D721Med (cell line): ENCODE measurements at regions not wholly inside any gene's neighbourhood (a gene's known extent, or its start where the extent isn't known, plus 50 kb on each side); places are given as distances from the start of the nearest gene placed in this dataset.

Source experiments
- DNase-seq: peaks from one replicate; pipeline ENCODE4 v3.0.0; 2011; ENCODE audit warnings: low spot score; ENCODE audit not compliant: insufficient read length
- FAIRE-seq: peaks from 2 replicates; lab custom pipeline; 2011; peaks lifted over from hg19 to GRCh38; lab: Jason Lieb, UNC
- TF ChIP-seq, protein P1 (sequence below): IDR thresholded peaks from 2 replicates; pipeline ENCODE4 v1.5.1; 2012; ENCODE audit warnings: mild to moderate bottlenecking, control low read depth; ENCODE audit not compliant: insufficient read depth; ENCODE audit errors: missing control alignments

DNA sequence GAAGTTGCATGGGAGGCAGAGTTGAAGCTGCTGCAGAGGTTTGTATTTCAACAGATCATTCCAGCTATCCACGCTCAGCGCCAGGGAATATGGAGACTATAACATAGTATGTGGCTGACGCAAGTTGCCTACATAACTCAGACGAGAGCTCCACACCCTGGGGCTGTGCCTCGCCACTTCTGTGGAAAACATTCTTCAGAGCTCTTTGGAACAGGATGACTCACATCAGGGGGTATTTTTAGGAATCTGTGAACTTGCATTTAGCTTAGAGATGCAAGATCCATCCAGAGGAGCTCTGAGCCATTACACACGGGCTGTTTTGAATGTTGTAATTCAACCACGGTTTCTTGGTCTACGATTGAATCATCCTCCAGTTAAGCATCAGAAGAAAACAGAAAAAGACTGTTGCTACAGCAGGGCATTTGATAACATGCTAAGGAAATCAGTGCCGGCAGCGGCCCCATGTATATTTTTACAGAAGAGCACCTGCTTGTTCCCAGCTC lies 481.5 kb upstream of the AKR1E2 start:
- TF ChIP-seq, protein P1, sequence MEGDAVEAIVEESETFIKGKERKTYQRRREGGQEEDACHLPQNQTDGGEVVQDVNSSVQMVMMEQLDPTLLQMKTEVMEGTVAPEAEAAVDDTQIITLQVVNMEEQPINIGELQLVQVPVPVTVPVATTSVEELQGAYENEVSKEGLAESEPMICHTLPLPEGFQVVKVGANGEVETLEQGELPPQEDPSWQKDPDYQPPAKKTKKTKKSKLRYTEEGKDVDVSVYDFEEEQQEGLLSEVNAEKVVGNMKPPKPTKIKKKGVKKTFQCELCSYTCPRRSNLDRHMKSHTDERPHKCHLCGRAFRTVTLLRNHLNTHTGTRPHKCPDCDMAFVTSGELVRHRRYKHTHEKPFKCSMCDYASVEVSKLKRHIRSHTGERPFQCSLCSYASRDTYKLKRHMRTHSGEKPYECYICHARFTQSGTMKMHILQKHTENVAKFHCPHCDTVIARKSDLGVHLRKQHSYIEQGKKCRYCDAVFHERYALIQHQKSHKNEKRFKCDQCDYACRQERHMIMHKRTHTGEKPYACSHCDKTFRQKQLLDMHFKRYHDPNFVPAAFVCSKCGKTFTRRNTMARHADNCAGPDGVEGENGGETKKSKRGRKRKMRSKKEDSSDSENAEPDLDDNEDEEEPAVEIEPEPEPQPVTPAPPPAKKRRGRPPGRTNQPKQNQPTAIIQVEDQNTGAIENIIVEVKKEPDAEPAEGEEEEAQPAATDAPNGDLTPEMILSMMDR: no peak
- DNase-seq (no peak), FAIRE-seq (no peak)

DNA sequence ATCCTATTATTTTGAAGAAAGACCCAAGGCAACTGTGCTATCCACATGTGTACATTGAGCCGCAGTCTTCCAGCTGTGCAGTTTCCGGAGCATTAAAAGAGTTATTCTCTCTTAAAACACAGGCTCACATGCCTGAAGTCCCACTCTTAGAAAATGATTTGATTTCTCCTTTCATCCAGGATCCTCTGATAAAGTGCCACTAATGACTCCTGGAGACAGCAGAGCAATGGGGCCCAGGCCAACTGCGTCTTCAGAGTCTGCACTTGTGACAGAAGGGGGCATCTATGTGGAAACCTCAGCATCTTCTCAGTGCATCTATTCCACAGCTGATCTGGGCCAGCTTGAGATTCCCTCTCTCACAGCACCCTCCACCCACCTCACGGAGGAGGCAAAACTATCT lies 482.1 kb upstream of the AKR1E2 start:
- no peak for DNase-seq
- no peak for FAIRE-seq
- TF ChIP-seq, protein P1: no peak

DNA sequence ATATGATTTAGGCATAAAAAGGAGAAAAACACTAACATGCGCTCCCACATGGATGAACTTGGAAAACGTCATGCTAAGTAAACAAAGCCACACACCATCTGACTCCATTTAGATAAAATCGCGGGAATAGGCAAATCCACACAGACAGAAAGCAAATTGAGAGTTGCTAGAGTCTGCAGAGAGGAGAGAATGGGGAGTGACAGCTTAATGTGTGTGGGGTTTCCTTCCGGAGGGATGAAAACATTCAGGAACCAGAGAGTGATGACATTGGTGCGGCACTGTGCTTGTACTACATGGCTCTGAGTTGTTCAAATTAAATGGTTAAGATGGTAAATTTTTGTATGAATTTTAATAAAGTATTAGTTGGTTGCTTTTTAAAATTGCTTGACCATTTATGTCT lies 482.9 kb upstream of the AKR1E2 start:
- DNase-seq (no peak), FAIRE-seq (no peak)
- TF ChIP-seq, protein P1: no peak

DNA sequence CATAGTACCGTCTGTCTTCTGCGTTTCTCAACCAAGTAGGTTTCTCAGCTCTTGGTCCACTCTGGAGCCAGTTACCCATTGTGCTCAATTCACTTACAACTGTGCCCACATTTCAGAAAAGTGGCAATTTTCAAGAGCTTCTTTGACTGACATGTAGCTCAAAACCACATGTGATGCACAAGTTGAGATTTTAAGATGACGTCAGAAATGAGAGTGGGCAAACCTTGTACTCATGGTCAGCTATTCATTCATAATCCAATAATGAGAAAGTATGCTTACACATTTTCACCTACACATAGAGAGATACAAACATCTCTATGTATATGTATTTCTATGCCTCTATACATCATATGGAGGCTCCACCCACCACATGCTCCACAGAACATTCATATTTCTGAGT lies 487.2 kb upstream of the AKR1E2 start:
- no peak for DNase-seq
- no peak for FAIRE-seq
- TF ChIP-seq, protein P1: no peak

DNA sequence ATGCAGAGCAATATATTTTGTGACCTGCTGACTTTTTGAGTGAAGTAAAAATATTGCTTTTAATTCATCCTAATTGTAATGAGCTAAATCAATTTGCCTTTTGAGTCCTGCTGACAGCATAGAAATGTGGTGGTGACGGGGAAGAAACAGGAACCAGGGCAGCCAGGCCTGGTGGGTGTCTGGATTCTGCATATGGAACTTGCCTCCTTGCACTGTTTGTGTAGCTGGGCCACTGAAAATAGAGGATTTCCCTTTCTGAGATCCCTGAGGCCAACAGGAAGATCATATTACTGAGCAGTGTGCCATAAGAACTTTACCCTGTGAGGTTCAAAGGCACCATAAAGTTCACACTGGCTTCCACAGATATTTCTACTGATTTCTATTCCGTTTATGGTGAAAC lies 488.4 kb upstream of the AKR1E2 start:
- no peak for DNase-seq
- no peak for FAIRE-seq
- TF ChIP-seq, protein P1: no peak

DNA sequence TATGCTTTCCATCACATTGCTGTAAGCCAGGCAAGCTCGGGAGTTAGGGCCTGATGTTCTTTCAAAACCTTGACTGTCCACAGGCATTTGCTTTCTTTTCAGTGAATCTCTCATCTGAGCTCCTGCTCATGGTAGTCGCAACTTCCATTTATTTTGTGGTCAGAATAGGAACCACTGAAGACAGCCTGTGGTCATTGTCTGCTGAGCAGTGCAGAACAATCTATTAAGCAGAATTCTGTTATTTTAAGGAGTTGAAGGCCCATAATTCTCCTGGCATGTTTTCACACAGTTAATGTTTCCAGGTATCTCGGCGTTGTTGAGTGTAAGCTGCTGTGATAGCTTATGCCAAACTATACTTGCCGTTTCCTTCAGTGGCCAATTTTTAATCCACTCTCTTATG lies 491.1 kb upstream of the AKR1E2 start:
- DNase-seq (no peak), FAIRE-seq (no peak)
- TF ChIP-seq, protein P1: no peak

DNA sequence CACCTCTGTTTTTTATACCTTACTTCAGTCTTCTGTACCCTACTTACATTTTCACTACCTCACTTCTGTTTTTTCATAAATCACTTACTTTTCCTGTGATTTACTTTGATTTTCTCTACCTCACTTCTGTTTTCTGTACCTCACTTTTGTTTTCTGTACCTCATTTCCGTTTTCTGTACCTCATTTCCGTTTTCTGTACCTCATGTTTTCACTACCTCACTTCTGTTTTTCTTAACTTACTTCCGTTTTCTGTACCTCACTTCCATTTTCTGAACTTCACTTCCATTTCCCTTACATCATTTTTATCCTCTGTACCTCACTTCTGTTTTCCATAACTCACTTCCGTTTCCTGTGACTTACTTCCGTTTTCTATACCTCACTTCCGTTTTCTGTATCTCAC lies 492.0 kb upstream of the AKR1E2 start:
- TF ChIP-seq, protein P1: no peak
- FAIRE-seq (no peak), DNase-seq (no peak)
